ENCODE measurements at regions not wholly inside any gene's neighbourhood (a gene's known extent, or its start where the extent isn't known, plus 50 kb on each side); places are given as distances from the start of the nearest gene placed in this dataset.

GRCh38 chr2:62447411-62447810 is 58.6 kb downstream of the TMEM17 start:
- Histone ChIP-seq H4K20me1 (ENCODE audit: low read depth) (no peaks in the 10 kb centered on the region), H3K4me1 (peaks cover 4% of the 10 kb centered on the region), H3K27me3 (no peaks in the 10 kb centered on the region), H3K79me2 (ENCODE audit: low read depth) (no peaks in the 10 kb centered on the region), H2AFZ (replicated peaks) (no peak overlapping the region), H3F3A (ENCODE audit: low read depth) (no peaks in the 10 kb centered on the region), H3K9ac (no peak overlapping the region), H3K4me2 (no peak overlapping the region), H3K9me3 (ENCODE audit: low read depth) (no peaks in the 10 kb centered on the region), H3K27ac (no peak overlapping the region), H3K4me3 (no peak overlapping the region), H3K36me3 (no peaks in the 10 kb centered on the region)
- no peaks in the 10 kb centered on the region for H3K9me3 Mint-ChIP-seq
- peaks cover 2% of the 10 kb centered on the region for H3K27me3 Mint-ChIP-seq (ENCODE audit: insufficient read depth, low read depth)
- H3K4me3 Mint-ChIP-seq: no peak overlapping the region
- TF ChIP-seq EZH2 (IDR thresholded peaks at IDR 0.05) (no peak), CTCF (IDR thresholded peaks at IDR 0.05) (no peak)
- peaks cover 4% of the 10 kb centered on the region for H3K4me1 Mint-ChIP-seq
- DNase-seq (ENCODE audit: low spot score): no peak
- no peaks in the 10 kb centered on the region for H3K36me3 Mint-ChIP-seq
- H3K27ac Mint-ChIP-seq: no peak overlapping the region

- H3K4me3 Mint-ChIP-seq: no peak overlapping the region
- no peaks in the 10 kb centered on the region for H3K9me3 ChIP-seq (ENCODE audit: low read depth)
- no peak for DNase-seq (ENCODE audit: low spot score)
Observed at GRCh38 chr2:62446491-62446890, 59.5 kb downstream of the TMEM17 start.

GRCh38 chr2:62443886-62444285 is 62.1 kb downstream of the TMEM17 start:
- Histone ChIP-seq H3K36me3 (no peaks in the 10 kb centered on the region), H3K4me2 (no peak overlapping the region), H4K20me1 (ENCODE audit: low read depth) (no peaks in the 10 kb centered on the region), H3K9ac (no peak overlapping the region), H2AFZ (replicated peaks) (no peak overlapping the region), H3F3A (ENCODE audit: low read depth) (no peaks in the 10 kb centered on the region), H3K4me3 (no peak overlapping the region), H3K27ac (no peak overlapping the region), H3K27me3 (no peaks in the 10 kb centered on the region), H3K79me2 (ENCODE audit: low read depth) (no peaks in the 10 kb centered on the region), H3K4me1 (no peaks in the 10 kb centered on the region), H3K9me3 (ENCODE audit: low read depth) (no peaks in the 10 kb centered on the region)
- Mint-ChIP-seq H3K27ac (no peak overlapping the region), H3K36me3 (no peaks in the 10 kb centered on the region), H3K27me3 (ENCODE audit: insufficient read depth, low read depth) (peaks cover 2% of the 10 kb centered on the region), H3K4me1 (no peaks in the 10 kb centered on the region), H3K9me3 (no peaks in the 10 kb centered on the region), H3K4me3 (no peak overlapping the region)
- DNase-seq (ENCODE audit: low spot score): no peak
- no peak for TF ChIP-seq CTCF (IDR thresholded peaks at IDR 0.05)
- no peak for TF ChIP-seq EZH2 (IDR thresholded peaks at IDR 0.05)
- no peak for TF ChIP-seq EZH2phosphoT487 (IDR thresholded peaks at IDR 0.05)

More at GRCh38 chr2:62446491-62446890, 59.5 kb downstream of the TMEM17 start:
- TF ChIP-seq EZH2phosphoT487 (IDR thresholded peaks at IDR 0.05) (no peak), EZH2 (IDR thresholded peaks at IDR 0.05) (no peak), CTCF (IDR thresholded peaks at IDR 0.05) (no peak)
- Histone ChIP-seq H3K9ac (no peak overlapping the region), H3K4me3 (no peak overlapping the region), H3K36me3 (no peaks in the 10 kb centered on the region), H3F3A (ENCODE audit: low read depth) (no peaks in the 10 kb centered on the region), H3K27ac (no peak overlapping the region), H3K4me1 (no peaks in the 10 kb centered on the region), H2AFZ (replicated peaks) (no peak overlapping the region), H3K79me2 (ENCODE audit: low read depth) (no peaks in the 10 kb centered on the region), H4K20me1 (ENCODE audit: low read depth) (no peaks in the 10 kb centered on the region), H3K4me2 (no peak overlapping the region), H3K27me3 (no peaks in the 10 kb centered on the region)
- Mint-ChIP-seq H3K9me3 (no peaks in the 10 kb centered on the region), H3K27me3 (ENCODE audit: insufficient read depth, low read depth) (peaks cover 4% of the 10 kb centered on the region), H3K4me1 (no peaks in the 10 kb centered on the region), H3K36me3 (no peaks in the 10 kb centered on the region), H3K27ac (no peak overlapping the region)

GRCh38 chr2:62443471-62443870 is 62.5 kb downstream of the TMEM17 start:
- Histone ChIP-seq H3K27ac (no peak overlapping the region), H3K4me1 (no peaks in the 10 kb centered on the region), H3K79me2 (ENCODE audit: low read depth) (no peaks in the 10 kb centered on the region), H3K36me3 (no peaks in the 10 kb centered on the region), H3K4me2 (no peak overlapping the region), H3K4me3 (no peak overlapping the region), H4K20me1 (ENCODE audit: low read depth) (no peaks in the 10 kb centered on the region), H2AFZ (replicated peaks) (no peak overlapping the region), H3F3A (ENCODE audit: low read depth) (no peaks in the 10 kb centered on the region), H3K9ac (no peak overlapping the region), H3K9me3 (ENCODE audit: low read depth) (no peaks in the 10 kb centered on the region), H3K27me3 (no peaks in the 10 kb centered on the region)
- DNase-seq (ENCODE audit: low spot score): no peak
- H3K36me3 Mint-ChIP-seq: no peaks in the 10 kb centered on the region
- H3K9me3 Mint-ChIP-seq: no peaks in the 10 kb centered on the region
- H3K4me3 Mint-ChIP-seq: no peak overlapping the region
- H3K27ac Mint-ChIP-seq: no peak overlapping the region
- no peak for TF ChIP-seq EZH2 (IDR thresholded peaks at IDR 0.05)
- TF ChIP-seq CTCF (IDR thresholded peaks at IDR 0.05): no peak
- TF ChIP-seq EZH2phosphoT487 (IDR thresholded peaks at IDR 0.05): no peak
- peaks cover 2% of the 10 kb centered on the region for H3K27me3 Mint-ChIP-seq (ENCODE audit: insufficient read depth, low read depth)
- no peaks in the 10 kb centered on the region for H3K4me1 Mint-ChIP-seq
